ENCODE measurements at regions not wholly inside any gene's neighbourhood (a gene's known extent, or its start where the extent isn't known, plus 50 kb on each side); places are given as distances from the start of the nearest gene placed in this dataset.
"Not testable (repeated sequence)": the region's sequence is repeated elsewhere in the genome, so short reads cannot be mapped to it uniquely, and the experiment has no call there.

DNA sequence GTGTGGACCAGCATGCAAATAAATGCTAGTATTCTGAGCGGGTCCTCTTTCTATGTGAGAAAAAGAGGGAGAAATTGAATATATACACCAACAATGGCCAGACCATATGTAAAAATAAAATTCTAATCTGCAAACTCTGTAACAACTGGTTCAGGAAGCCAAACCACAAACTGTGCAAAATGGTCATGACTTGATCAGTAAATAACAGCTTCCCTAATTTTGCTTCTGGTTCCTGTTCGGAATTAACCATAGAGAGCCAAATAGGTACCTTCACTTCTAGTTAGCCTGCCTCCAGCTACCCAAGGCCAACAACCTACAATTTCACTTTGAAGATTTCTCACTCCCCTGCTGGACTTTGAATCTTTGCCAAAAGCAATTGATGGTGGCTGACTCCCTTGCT, 1313.2 kb downstream of the ADGRL3 start:
- no peak overlapping the region for H3K4me3 ChIP-seq (ENCODE audit: low read depth, low read length)
- DNase-seq (ENCODE audit: low read depth): no peak
- TF ChIP-seq CTCF (IDR thresholded peaks at IDR 0.05; ENCODE audit: low read depth, low read length, missing control alignments): no peak

DNA sequence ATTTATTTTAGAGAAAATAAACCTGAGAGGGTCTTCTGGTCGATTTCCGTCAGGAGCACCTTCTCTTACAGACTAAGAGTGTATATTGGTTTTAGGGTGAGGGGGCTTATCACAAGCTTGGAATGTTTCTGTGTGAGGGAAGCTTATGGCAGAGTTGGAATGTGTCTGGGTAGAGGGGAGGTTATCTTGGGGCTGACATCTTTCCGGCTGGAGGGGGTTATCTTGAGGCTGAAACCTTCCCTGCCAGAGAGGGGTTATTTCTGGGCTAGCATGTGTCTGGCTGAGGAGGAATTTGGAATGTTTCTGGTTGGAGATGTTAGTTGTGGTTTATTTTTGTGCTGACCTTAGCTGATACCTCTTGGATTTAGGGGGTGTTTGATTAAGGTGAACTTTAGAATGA, 1312.1 kb downstream of the ADGRL3 start:
- no peak for TF ChIP-seq CTCF (IDR thresholded peaks at IDR 0.05; ENCODE audit: low read depth, low read length, missing control alignments)
- DNase-seq (ENCODE audit: low read depth): no peak
- no peak overlapping the region for H3K4me3 ChIP-seq (ENCODE audit: low read depth, low read length)

DNA sequence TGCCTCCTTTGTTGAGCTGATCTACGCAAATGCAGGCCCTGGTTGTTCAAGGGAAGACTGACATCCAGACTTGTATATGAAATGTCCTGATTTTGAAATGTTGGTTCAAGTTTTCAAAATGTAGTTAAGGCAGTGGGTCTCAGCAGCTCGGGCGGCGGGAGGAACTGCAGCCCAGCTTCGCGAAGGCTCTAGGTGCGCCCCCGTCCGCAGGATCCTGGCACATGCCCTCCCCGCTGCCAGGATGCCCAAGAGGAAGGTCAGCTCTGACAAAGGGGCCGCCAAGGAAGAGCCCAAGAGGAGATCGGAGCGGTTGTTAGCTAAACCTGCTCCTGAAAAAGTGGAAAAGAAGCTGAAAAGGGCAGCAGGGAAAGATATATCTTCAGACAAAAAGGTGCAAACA, 1310.1 kb downstream of the ADGRL3 start:
- DNase-seq (ENCODE audit: low read depth): no peak
- TF ChIP-seq CTCF (IDR thresholded peaks at IDR 0.05; ENCODE audit: low read depth, low read length, missing control alignments): no peak
- H3K4me3 ChIP-seq (ENCODE audit: low read depth, low read length): no peak overlapping the region

DNA sequence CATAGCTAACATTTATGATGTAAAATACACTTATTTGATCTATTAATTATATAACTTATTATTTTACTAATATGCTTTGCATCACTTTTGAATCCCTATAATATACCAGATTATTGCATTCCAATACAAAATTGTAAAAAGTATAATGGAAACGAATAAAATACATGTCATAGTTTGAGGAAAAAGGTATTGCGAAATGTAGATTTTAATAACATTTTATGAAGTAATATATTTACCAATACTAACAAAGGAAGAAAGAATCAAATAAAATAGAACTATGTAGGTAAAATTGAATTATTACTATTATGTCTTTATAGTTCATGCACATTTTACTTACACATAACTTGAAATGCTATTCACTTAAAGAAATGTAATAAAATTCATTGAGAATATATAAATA, 1300.2 kb downstream of the ADGRL3 start:
- no peak for DNase-seq (ENCODE audit: low read depth)
- no peak for TF ChIP-seq CTCF (IDR thresholded peaks at IDR 0.05; ENCODE audit: low read depth, low read length, missing control alignments)
- no peak overlapping the region for H3K4me3 ChIP-seq (ENCODE audit: low read depth, low read length)

DNA sequence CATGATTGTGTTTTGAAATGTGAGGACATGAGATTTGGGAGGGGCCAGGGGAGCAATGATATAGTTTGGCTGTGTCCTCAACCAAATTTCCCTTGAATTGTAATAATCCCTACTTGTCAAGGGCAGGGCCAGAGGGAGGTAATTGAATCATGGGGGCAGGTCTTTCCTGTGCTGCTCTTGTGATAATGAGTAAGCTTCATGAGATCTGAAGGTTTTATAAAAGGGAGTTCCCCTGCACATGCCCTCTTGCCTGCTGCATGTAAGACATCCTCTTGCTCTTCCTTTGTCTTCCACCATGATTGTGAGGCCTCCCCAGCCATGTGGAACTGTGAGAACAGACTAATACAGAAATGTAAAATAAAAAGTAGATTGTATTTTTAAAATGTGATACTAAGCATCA, 1294.9 kb downstream of the ADGRL3 start:
- DNase-seq (ENCODE audit: low read depth): no peak
- H3K4me3 ChIP-seq (ENCODE audit: low read depth, low read length): no peak overlapping the region
- TF ChIP-seq CTCF (IDR thresholded peaks at IDR 0.05; ENCODE audit: low read depth, low read length, missing control alignments): no peak

GRCh38 chr4:62491756-62492155, 1291.6 kb downstream of the ADGRL3 start:
- H3K4me3 ChIP-seq (ENCODE audit: low read depth, low read length); DNase-seq (ENCODE audit: low read depth): not testable (repeated sequence)

GRCh38 chr4:62490635-62491034, 1290.5 kb downstream of the ADGRL3 start:
- no peak for TF ChIP-seq CTCF (IDR thresholded peaks at IDR 0.05; ENCODE audit: low read depth, low read length, missing control alignments)

DNA sequence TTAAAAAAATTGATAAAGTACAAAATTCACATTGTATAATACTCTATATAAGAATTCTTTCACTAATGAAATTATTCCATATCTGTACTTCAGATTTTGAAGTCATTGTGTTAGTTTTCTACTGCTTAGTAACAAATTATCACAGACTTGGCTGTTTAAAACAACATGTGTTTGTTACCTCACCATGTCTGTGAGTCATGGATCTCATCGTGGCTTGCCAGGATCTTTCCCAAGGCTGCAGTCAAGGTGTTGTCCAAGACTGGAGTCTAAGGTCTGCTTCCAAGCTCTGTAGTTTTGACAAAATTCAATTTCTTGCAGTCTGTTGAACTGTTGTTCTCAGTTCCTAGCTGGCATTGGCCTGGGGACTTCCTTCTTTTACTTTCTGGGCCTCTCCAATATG, 1286.9 kb downstream of the ADGRL3 start:
- H3K4me3 ChIP-seq (ENCODE audit: low read depth, low read length): no peak overlapping the region
- DNase-seq (ENCODE audit: low read depth): no peak
- TF ChIP-seq CTCF (IDR thresholded peaks at IDR 0.05; ENCODE audit: low read depth, low read length, missing control alignments): no peak

More at GRCh38 chr4:62490635-62491034, 1290.5 kb downstream of the ADGRL3 start:
- H3K4me3 ChIP-seq (ENCODE audit: low read depth, low read length): no peak overlapping the region
- no peak for DNase-seq (ENCODE audit: low read depth)

Measured in GM12864 (cell line).